Embryonic facial prominence (tissue), 1 donor: ENCODE measurements at regions not wholly inside any gene's neighbourhood (a gene's known extent, or its start where the extent isn't known, plus 50 kb on each side); places are given as distances from the start of the nearest gene placed in this dataset.

Experiments
- DNase-seq: peaks from one replicate; pipeline ENCODE4 v3.0.0-alpha.2; 2016; ENCODE audit errors: extremely low spot score

DNA sequence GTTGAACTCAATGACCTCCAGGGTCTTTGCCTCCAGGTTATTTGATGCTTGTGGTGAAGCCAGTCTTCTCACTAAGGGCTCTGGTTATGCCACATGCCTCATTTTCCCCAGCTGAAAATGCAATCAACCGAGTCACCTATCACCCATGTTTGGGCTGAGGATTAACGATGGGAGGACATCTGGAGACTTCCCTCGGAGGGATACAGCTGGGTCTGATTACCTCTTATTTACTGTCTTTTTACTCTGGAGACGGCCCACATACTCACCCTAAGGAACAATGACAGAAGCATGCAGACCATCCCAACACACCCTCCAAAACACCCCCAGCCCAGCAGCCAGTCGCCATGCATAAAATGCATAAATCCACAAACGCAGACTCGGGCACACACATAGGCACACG, 187.4 kb downstream of the OPA1 start:
- no peak for DNase-seq

DNA sequence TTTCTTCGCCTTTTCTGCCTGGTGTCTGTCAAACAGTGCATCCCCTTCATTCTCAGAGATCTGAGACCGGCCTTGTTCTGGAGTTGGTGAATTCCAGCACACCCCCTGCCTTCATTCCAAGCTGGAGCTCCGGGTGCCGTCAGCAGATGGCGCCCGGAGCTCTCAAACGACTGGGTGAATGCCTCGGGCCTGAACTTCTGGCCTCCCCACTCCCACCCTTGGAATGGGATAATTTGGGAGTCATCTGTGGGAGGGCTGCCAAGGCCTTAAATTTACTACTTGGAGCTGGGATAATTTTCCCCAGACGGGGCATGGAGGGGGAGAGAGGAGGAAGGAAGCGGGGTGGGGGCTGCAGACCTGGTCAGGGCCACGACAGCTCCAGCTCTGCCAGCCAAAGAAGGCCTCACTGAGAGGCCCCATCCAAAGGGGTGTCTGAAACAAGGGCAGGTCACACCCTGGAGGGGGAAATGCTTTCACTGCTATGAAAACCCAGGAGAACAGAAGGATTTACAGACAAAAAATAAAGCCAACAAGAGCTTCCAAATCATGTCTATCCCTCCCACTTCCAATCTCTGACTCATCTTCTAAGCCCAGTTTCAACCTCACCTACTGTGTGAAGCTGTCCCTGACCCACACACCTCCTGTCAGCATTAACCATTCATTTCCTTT, 187.9 kb downstream of the OPA1 start:
- DNase-seq, result peak; percentile 75

DNA sequence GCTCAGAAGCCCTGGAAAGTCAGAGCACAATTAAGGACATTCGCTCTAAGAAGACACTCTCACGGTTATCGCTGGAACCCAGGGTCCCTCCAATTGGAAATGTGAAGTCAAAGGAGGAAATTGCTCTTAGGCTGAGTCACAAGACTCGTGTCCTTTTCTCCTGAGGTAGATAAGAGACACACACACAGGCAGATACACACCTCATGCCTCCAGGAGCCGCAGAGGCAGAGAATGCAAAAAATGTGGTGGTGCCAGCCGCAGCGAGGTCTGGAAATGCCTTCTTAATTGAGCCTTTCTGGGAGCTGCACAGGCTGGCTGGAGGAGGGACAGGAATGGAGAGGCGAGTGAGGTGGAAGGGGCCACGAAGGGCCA, 189.3 kb downstream of the OPA1 start:
- DNase-seq, result no peak

DNA sequence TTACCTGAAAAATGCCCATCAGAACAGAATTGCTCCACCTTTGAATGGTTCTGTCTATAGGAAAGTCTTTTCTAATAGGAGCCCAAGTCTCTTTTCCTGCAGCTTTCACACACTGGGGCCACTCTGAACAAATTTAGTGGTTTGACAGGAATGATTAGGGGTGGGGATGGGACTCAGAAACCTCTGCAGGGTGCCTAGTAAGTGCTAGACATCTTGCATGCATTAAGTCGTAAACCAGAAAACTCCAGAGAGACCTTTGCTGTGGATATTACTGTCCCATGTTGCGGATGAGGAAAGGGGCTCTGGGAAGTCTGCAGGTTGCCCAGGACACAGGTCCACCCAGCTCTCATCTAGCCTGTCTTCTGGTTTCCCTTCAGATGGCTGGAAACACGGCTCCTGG, 189.7 kb downstream of the OPA1 start:
- no peak for DNase-seq

DNA sequence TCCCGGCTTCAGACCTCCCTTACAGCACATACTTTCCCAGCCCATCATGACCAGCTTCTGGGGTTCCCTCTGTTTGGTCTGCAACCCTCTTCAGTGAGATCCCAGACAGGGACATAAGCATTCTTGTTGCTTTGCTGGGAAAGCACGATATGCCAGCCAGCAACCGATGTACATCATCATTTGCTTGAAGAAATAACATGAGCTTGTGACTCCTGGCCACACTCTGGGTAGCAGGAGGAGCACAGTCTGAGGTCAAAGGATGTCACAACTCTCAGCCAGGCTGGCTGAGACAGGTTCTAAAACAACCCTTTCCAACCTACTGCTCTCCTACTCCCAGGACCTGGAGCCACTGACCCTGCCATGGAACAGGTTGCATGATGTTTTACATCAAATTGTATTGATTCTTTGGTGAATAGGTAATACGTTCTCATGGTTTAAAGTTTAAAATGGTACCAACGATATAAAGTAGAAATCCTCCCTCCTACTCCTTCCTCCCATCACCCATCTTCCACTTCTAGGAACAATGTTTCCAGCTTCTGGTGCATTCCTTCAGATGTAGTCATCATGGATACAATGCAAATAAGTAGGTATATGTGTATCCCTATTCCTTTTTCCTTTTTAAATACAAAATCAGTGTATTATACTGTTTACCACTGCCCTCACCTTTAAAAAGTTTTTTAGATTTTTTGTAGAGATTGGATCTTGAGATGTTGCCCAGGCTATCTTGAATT, 190.3 kb downstream of the OPA1 start:
- DNase-seq, result no peak

DNA sequence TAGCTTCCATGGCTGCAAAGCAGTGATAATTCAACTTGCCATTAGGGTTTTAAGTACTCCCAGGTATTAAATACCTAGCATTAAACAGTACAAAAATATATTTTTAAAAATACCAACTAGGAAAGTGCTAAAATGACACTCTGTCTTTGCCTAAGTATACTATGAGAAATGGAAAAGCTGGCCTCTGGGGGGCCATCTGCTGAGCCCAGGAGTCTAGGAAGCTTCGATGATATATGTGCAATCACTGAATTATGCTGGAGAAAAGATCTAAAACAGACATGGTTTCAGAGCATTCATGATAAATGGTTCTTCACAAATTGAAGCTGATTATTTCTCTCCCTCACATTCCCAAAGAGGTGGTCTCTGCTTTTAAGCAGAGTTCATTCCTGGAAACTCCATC, 191.8 kb downstream of the OPA1 start:
- DNase-seq, result no peak

DNA sequence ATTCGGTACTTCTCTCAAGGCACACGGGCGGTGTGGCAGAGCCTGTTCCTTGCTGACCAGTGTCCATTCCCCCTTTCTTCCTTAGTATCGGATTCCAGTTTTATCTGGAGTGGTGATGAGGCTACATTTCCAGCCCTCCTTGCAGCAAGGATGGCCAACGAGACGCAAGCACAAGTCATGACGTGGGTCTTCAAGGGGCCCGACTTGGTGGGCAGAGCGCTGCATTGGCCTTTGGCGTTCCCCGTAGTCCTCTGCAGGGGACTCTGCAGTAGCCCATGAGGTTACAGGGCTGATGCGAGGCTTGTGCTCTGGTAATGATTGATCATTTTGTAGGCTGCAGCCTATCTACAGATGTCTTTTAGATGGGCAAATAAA, 194.5 kb downstream of the OPA1 start:
- DNase-seq, result no peak

DNA sequence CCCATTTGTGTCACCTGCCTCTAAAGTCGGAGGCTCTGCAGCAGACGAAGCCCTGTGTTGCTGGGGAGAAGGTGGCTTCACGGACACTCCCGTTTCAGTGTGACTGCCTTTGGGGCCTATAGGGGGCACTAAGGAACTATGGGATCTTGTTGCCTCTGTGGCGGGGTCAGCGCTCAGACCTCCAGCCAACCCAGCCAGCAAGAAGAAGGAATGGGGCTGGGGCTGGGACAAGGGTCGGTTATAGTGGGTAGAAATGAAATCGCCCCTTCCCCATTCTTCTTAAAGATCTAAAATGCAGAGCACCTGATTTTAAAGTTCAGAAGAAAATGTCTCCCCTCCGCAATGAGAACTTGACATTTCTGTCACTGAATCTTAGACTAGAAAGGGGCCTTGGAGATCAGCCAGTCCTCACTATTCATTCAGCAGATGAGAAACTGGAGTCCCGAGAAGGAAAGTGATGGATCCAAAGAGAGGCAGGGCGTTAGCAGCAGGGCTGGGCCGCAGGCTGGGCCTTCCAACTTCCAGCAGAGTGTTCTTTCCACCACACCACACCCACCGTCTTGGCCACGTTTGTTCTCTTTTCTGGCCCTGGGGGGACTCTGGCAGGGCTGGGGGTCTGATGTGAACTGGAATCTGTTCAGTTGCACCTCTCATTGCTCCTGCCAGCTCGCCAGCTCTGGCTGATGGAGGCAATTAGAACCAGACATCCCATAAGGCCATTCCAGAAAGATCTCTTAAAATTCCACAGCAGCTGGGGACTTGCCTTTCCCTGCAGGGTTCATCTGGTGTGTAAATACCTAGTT, 195.4 kb downstream of the OPA1 start:
- no peak for DNase-seq

DNA sequence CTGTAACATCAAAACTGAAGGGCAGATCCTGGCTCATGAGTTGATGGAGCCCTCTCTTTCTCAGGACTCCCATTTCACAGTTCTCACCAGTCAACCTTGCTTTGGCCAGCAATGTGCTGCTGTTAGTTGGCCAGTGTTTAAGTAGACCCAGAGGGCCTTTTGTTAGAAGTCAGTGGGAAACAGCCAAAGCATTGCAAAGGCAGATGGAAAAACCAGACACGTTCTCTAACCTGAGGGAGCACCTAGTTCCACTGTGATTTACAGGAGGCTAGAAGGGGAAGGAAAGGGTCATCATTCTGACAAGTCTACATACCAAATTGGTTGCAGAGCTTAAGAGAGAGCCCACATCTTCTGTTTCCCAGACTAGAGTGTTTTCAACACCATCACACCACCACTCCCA, 196.4 kb downstream of the OPA1 start:
- no peak for DNase-seq

DNA sequence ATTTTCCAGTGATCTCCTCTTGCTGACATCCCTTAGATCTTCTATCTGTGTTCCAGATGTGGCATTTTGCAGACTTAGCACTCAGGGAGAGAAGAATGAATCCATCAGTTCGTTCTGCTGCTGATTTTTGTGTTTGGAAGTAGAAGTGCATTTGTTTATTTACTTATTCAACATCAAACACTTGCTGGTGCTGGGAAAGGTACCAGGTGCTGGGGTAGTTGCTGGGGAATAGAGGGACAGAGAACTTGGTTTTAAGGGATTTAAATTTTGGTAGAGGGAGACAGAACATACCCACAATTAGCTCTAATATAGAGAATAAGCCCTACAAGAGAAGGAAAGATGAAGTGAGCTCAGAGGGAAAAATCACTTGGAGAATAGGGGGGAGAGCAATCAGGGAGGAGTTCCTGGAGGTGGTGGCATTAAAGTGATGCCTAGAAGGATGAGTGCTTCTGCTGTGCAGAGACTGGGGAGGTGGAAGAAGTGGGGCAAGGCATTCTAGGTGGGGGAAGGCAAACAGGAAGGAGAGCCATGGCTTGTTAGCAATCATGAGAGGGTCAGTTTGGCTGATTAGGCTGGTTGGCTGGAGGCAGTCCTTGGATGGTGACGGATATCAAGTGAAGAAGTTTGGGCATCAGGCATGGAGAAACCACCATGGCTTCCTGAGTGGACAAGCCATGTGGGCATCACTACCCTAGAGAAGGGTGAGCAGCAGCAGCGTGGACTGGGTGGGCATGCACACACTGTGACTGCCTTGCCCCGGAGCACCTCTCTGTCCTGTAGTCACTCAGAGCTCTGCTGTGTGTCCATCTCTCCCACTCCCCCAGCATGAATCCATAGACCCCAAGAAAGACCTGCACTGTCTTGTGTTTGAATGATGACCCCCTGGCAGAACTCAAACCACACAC, 197.3 kb downstream of the OPA1 start:
- no peak for DNase-seq

DNA sequence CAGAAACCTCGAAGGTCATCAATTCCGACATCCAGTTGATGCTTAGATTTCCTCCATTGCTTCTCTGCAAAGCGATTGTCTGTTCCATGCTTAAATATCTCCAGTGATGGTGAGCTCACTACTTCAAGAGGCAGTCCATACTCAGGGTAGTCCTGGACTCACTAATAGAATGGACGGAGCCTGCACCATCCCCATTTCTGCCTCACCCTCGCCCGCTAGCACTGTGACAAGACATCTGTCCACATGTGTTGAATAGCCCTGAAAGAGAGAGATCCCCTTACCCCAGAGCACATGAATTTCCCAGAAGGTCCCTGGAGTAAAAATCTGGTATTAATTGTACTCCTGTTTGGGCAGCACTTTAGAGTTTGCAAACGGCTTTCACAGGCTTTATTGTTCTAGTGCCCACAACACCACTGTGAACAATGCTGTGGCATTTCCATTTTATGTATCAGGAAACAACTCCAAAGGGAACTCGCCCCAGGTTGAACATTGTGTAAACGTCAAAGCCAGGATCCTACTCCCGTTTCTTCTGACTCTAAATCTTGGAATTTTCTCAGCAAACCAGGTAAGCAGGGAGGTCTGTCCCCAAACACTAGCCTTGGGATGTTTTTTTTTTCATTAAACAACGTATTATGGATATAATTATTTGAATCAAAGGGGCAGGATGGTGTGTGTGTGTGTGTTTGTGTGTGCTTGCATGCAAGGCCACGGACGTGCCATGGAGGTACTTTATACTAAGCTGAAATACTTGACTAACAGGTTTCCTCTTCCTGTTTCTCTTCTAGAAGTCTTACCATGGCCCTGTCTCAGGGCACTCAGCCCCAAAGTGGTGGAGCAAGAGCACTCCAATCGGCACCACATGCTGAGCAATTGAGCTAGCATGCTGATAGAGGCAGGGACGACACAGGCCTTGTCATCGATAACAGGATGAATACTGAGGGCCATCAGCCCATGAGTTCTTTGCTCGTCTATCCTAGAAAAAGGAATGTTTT, 198.3 kb downstream of the OPA1 start:
- DNase-seq, result no peak

DNA sequence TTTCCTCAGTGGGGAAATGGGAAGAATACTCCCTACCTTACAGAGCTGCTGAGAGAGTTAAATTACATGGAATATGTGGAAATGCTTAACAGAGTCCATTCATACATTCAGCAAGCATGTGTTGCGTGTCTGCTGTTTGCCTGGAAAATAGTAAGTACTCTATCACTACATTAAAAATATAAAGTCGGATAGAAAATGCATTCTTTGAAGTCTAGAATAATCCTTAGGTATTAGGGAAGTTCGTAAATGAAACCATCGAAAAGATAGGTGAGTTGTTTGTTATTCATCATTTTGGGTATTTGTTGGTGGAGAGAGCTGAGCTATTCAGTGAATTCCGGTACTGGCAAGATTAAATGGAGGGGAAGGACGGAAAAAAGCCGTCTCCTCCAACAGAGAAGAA, 200.1 kb downstream of the OPA1 start:
- DNase-seq, result no peak

DNA sequence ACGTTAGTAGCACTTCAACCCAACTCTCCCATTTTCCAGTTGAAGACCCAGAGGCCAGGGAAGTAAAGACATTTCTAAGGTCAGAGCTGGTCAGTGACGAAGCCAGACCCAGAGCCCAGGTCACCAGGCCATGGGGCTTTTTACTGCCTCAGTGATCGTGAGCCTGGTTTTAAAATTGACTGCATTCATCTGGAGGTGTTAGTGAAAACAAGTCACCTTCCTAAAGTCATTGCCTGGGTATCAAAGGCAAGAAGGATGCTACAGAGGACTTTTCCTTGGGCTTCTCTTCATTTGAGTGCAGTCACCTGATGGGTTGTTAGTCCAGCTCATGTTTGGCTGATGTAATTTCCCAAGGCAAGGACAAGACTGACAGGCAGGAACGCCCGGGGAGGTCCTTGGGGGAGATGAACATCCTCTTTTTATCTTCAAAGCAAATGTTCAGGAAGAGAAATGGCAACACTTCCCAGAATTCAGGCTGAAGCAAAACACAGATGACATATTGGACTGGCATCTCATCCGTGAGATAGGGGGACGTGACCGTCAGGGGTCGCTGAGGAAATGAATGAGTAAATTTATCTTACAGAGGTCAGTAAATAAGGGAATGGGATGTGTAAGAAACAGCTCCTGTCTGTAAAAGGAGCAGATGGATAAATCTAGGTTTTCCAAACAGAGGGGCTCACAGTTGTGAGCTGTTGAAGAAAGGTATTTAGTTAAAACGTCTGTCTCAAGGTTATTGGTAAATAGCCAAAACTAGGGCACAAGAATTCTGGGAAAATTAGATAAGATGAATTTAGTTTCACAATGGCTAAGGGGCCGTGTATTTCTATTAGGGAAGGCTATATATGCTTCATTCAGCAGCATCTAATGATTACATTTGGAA, 201.2 kb downstream of the OPA1 start:
- DNase-seq, result no peak

DNA sequence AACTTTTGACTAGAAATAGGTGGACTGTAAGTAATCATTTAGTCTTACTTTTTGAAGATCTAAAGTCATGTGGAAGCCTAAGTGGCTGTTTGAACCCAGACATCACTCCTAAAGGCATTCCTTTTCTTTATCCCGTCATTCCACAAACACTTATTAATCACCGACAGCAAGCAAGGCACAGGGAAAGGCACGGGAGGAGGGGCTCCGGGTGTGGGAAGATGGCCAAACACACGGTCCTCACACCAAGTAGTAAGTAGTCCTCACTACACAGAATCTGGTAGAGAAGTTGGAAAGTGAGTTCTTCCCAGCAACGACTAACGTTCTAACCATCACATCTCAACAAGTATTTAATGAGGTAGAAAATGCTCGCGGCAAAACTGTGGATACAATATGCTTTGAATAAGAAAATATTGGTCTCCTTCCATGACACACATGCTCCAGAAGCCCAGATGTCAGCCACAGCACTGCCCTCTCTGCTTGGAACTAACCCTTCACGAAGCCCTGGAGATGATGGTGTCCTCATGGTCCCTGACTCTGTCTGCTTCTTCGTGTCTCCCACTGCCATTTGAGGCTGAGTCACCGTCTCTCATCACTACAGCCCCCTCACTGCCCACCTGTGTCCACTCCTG, 202.2 kb downstream of the OPA1 start:
- no peak for DNase-seq

DNA sequence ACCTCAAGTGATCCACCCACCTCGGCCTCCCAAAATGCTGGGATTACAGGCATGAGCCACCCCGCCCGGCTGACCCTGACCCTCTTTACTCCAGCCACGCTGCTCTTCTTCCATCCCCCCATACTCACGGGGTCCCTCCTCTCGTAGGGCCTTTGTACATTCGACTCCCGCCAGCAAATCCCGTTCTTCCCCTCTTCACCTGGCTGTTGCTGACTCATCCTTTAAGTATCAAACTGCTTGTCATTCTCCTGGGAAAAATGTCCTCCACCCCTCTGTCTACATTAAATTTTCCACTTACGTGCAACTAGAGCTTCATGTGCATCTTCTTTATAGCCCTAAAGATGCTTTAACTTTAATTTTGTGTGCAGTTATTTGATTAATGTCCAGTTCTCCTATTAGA, 203.1 kb downstream of the OPA1 start:
- DNase-seq, result no peak

DNA sequence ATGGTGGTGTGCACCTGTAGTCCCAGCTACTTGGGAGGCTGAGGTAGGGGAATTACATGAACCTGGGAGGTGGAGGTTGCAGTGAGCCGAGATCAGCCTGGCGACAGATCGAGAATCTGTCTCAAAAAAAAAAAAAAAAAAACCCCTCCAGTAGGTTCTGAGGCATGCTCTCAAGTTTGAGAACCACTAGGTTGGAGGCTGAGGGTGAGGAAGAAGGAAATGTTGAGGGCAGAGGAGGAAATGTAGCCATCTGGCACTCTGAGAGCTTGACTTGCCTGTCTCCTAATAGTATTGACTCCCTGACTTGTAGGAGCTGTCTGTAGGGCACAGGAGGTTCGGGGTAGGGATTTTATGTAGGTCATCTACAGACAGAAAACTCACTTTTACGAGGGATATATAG, 204.6 kb downstream of the OPA1 start:
- DNase-seq, result no peak

DNA sequence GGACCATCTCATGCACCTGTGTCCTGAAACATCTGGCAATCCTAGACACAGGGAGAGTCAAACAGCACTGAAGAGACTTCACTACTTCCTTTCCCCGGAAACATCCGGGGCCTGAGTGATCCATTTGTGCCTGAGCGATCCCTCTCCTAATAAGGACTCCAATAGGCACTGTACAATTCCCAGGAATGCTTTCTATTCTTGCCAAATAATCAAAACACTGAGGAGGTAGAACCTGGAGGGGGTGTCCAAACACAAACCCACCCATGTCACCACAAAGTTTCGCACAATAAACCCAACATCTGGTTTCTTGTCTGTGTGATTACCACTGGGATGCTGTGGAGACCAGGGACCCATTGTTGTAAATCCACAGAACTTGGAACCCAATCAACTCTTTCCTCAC, 205.0 kb downstream of the OPA1 start:
- no peak for DNase-seq

DNA sequence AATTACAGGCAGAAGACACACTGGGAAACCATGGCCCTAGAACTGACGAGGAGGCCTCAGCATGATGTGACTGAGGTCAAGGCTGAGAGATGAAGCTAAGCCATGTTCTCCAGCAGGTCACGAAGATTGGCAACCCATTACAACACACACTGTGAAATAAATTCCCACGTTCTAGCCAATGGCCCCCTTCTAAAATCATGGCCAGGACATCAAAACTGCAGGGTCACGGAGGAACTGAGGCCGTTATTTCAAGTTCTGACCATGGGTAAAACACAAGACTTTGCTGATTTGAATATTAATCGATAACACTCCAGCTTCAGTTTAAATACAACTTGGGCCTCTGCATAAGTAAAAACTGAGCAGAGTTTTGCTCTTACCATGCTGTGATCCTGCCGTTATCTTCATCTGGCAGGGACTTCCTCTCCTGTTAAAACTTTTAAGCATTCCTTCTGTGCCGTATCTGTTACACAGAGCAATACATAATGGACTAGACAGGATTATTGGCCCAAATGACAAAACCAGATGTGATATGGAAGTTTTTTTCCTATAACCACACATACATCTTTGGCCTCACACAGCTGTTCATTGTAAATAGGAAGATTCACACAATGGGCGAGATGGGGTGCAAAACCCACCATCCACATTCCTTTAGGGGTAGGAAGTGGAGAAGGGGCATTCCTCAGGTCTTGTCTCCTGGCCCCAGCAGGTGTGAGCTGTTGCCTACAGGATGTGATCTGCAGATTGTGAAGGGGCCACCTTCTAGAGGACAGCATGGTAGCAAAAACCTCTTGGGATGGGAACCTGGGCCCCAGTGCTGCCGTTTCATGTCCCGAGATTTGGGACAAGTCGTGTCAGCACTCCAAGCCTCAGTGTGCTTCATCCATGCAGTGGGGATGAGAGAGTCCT, 207.4 kb downstream of the OPA1 start:
- no peak for DNase-seq
